Keratinocyte (primary cell): ENCODE measurements at regions not wholly inside any gene's neighbourhood (a gene's known extent, or its start where the extent isn't known, plus 50 kb on each side); places are given as distances from the start of the nearest gene placed in this dataset.

Experiments
- CTCF ChIP-seq, 3 experiments: IDR thresholded peaks in 1 of 3; conservative IDR thresholded peaks in 1 of 3; optimal IDR thresholded peaks in 1 of 3; 2 replicates in 2 of 3; 3 replicates in 1 of 3; pipeline versions ENCODE3 to v1.5.1; 2011; ENCODE audit warnings: low read length in 3 of 3, mild to moderate bottlenecking in 3 of 3, moderate library complexity in 2 of 3, control low read depth in 1 of 3, inconsistent platforms in 1 of 3; ENCODE audit not compliant: insufficient read depth in 2 of 3; ENCODE audit errors: extremely low read depth in 1 of 3
- EZH2 ChIP-seq: IDR thresholded peaks from one replicate; pipeline ENCODE4 v1.6.1; 2012; ENCODE audit warnings: inconsistent platforms, mild to moderate bottlenecking, low read length, moderate library complexity

GRCh38 chr2:221154176-221154575, 417.9 kb downstream of the EPHA4 start:
- TF ChIP-seq CTCF (optimal IDR thresholded peaks at IDR 0.05 in 1 of 3, IDR thresholded peaks at IDR 0.05 in 1 of 3, conservative IDR thresholded peaks at IDR 0.05 in 1 of 3; ENCODE audit: extremely low read depth in 1 of 3, insufficient read depth in 2 of 3, low read length in 3 of 3) (no peak), EZH2 (no peak)
